Activated CD8-positive, alpha-beta memory T cell treated with anti-CD3 and anti-CD28 coated beads, Interleukin-2, amount 50 U/mL, for 24 hours (primary cell): ENCODE measurements at regions not wholly inside any gene's neighbourhood (a gene's known extent, or its start where the extent isn't known, plus 50 kb on each side); places are given as distances from the start of the nearest gene placed in this dataset.

Experiments
- DNase-seq: peaks from one replicate; pipeline ENCODE4 v3.0.0-alpha.2; 2020; ENCODE audit errors: extremely low read depth

DNA sequence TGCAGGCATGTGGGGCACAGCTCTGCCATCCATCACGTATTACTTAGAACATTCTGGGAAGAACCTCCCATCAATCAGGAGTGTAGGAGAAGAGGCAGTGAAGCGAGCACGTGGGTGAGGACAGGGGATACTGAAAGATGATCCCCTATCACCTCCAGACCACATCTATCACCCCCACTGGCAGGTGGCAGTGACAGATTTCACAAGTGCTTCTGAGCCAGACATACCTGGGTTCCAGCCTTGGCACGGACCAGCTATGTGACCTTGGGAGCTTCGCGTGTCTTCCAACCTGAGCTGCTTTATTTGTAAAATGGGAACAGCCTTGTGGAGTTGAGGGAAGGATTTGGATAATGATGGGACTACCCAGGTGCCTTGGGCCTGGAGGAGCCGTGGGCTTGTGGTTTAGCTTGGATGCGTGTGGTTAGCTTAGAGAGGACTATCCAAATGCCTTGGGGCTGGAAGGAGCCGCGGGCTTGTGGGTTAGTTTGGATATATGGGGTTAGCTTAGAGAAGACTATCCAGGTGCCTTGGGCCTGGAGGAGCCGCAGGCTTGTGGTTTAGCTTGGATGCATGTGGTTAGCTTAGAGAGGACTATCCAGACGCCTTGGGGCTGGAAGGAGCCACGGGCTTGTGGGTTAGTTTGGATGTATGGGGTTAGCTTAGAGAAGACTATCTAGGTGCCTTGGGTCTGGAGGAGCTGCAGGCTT, 206.4 kb downstream of the ENGASE start:
- DNase-seq: no peak

- no peak for DNase-seq
Measured at GRCh38 chr17:79280010-79280409, 205.4 kb downstream of the ENGASE start.

DNA sequence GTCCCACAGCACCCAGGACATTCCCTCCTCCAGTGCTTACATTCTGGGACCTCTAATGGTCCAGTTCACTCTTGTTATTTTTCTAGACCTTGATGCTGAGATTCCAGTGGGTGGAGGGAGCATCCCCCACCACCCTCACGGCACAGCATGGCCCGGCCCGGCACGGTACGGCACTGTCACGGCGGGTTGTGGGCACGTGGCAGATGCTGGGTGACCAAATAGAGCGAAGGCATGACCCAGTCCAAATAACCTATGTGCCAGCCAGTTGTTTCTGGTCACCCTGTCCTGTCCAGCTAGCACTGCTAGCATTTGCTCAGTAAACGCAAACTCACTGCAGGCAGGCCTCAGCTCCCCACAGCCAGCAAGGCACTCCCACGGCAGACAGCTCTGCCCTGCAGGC, 204.7 kb downstream of the ENGASE start:
- no peak for DNase-seq

GRCh38 chr17:79276821-79277220, 202.2 kb downstream of the ENGASE start:
- no peak for DNase-seq

DNA sequence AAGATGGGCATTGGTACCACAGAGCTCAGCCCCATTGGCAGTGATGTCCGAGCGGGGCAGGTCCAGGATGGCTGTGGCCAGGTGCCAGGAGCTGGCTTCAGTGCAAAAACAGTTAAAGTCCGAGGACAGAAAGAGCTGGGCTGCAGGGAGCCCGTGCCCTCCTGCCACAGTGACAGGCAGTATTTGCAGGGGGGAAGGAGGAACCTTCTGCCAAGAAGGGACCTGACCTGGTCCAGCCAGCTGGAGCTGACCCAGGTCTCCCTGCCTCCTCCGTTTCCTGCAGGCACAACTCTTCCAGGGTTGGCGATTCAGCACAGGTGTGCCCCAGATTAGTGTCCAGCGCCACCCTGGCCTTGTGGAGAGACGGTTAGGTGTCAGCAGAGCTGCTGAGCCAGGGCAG, 199.0 kb downstream of the ENGASE start:
- no peak for DNase-seq

DNA sequence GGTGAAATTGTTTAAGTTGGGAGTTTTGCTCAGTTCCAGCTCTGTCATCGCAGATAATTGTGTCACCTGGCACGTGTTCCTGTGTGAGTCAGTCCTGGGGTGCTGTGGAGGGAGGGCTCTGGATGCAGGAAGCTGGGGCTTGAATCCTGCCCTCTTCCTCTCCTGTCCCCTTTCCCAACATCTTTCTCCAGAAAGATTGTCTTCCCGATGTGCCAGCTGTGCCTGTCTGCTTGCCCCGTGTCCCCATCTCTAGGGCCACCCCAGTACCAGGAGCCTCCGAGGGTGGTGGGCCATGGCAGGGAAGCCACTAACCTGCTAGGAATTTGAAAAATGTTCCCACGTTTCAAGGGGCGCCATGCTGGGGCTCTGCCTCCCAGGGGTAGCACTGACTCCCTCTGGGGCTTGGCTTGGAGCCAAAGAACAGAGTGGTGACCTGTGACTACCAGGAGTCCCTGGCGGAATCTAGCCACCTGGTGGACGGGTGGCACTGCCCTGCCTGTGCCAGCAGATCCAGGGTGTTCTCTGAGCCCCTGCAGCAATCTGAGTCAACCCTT, 198.1 kb downstream of the ENGASE start:
- DNase-seq: no peak

- no peak for DNase-seq
Measured at GRCh38 chr17:79272220-79272619, 197.6 kb downstream of the ENGASE start.

- no peak for DNase-seq
Measured at GRCh38 chr17:79269620-79270019, 195.0 kb downstream of the ENGASE start.

GRCh38 chr17:79263191-79263590, 188.6 kb downstream of the ENGASE start:
- no peak for DNase-seq

- no peak for DNase-seq
Measured at GRCh38 chr17:79262624-79263023, 188.0 kb downstream of the ENGASE start.

- no peak for DNase-seq
Measured at GRCh38 chr17:79261355-79262072, 186.9 kb downstream of the ENGASE start.

GRCh38 chr17:79258843-79259242, 184.2 kb downstream of the ENGASE start:
- no peak for DNase-seq

GRCh38 chr17:79258041-79258440, 183.4 kb downstream of the ENGASE start:
- DNase-seq: no peak

DNA sequence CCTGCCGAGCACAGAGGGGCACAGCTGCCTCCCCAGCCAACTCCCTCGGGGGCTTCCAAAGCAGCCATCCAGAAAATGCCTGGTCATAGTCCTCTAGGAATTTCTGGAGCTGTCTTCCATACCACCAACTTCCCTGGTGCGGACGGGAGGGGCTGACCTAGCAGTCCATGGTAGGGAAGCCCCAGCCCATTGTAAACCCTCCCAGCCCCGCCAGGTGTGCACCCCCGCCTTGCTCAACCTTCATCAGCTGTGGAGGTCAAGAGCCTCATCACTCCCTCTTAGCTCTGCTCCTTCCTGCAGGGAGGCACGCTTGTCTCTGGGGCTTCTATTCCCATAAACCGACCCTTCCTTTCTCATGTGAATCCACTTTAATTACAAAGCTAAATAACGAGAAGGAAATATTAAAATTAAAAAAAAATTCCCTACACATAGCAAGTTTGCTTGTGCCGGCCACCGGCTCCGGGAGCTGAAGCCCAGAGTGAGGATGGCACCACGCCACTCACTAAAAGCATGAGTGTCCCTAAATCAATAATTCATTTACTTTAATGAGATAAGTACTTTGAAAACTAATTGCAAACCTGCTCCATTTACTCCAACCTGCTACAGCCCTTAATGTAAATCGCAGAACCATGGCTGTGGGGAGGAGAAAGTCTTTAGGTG, 181.4 kb downstream of the ENGASE start:
- DNase-seq: no peak

DNA sequence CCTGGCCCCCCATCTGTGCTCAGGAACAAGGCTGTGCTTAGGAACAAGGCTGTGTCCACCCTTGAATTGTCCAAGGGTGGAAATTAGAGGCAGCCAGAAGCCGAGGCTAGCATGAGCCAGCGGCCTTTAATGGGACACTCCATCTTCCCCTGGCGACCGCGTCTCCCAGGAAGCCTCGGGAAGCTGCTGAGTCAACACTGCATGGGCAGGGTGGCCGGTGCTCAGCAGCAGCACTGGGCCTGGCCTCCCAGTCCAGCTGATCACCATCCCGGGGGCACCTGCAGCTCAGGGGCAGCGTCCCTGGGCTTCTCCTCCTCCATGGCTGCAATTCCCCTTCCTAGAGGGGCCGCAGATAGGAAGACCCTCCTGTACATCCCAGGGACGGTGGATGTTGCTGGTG, 180.8 kb downstream of the ENGASE start:
- no peak for DNase-seq

DNA sequence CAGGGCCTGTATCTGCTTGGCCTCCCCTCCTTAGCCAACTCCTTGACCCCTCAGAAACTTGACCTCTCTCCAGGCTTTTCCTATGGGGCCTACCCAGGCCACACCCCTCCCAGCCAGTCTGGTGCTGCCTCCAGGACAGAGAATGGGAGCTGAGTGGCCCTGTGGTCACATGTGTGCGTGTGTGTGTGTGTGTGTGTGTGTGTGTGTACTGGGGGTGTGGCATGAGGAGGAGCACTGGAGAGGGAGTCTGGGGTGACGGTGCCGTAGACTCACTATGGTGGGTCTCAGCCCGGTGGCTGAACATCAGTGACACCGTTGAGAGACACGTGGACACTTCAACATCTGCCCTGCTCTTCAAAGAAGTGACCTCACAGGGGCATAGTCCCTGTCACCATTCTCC, 180.4 kb downstream of the ENGASE start:
- DNase-seq: no peak

DNA sequence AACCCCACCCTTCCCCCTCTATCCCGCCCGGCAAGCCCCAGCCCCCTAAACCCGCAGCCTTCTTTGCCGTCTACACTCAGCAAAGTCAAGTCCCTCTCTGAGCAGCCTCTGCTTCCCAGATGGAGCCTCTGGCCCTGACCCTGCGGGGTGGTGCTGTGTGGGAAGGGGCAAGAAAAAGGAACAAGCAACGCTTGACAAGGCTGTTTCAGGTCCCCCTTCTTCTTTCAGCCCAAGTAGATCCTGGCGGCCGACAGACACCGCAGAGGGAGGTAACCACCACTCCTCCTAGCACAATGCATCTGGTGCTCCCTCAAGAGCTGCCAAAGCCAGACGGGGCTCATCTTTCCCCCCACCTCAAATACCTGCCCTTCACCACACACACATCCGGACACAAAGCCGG, 178.3 kb downstream of the ENGASE start:
- DNase-seq: no peak

GRCh38 chr17:79251824-79252223, 177.2 kb downstream of the ENGASE start:
- DNase-seq: no peak

DNA sequence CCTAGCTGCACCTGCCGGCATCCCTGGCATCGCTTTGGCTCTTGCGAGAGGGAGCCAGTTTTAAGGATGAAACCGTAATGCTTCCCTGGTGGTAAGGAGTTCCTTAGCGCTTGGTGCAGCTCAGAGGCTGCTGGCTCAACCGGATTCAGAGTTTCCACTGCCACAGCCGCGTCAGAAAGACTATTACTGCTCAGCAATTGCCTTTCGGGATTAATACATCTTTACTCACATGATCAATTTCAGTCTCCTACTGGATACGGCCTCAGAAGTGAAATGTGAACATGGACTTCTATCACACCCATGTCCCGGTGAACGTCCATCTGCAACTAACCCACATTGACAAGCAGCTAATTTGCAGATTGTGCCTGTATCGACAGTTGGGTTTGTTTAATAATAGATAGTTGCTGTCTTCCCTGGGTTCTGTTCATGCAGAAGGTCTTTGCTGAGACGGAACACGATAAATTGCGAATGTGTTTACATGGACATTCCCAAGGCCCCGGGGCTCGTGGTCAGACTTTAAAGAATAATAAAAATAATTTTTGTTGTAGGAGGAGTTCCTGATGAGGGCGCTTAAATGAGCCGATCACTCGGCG, 175.4 kb downstream of the ENGASE start:
- no peak for DNase-seq

GRCh38 chr17:79248843-79249493, 174.3 kb downstream of the ENGASE start:
- no peak for DNase-seq

- no peak for DNase-seq
Measured at GRCh38 chr17:79246225-79247190, 171.9 kb downstream of the ENGASE start.
